Daoy (cell line): ENCODE measurements at regions not wholly inside any gene's neighbourhood (a gene's known extent, or its start where the extent isn't known, plus 50 kb on each side); places are given as distances from the start of the nearest gene placed in this dataset.
A peak's percentile ranks its signal among the peaks of the same experiment; 100 is the strongest.

ENCODE experiments used
- DNase-seq: peaks from one replicate; pipeline ENCODE4 v3.0.0-alpha.2; 2015; ENCODE audit warnings: low read depth

GRCh38 chr14:101065696-101066694 lies 162.5 kb upstream of the RTL1 start:
- DNase-seq, result no peak

- DNase-seq, result no peak
These were observed 163.4 kb upstream of the RTL1 start for GRCh38 chr14:101066826-101067510.

GRCh38 chr14:101068313-101069227 lies 165.0 kb upstream of the RTL1 start:
- DNase-seq, result no peak

- DNase-seq, result no peak
These were observed 165.7 kb upstream of the RTL1 start for GRCh38 chr14:101069228-101069549.

GRCh38 chr14:101069666-101070362 lies 166.3 kb upstream of the RTL1 start:
- no peak for DNase-seq

GRCh38 chr14:101070540-101071492 lies 167.3 kb upstream of the RTL1 start:
- no peak for DNase-seq

- no peak for DNase-seq
These were observed 168.0 kb upstream of the RTL1 start for GRCh38 chr14:101071493-101071906.

- no peak for DNase-seq
These were observed 168.5 kb upstream of the RTL1 start for GRCh38 chr14:101072070-101072469.

- peak; percentile 48 for DNase-seq
These were observed 169.0 kb upstream of the RTL1 start for GRCh38 chr14:101072531-101072930.

- DNase-seq, result peak; percentile 99
These were observed 169.5 kb upstream of the RTL1 start for GRCh38 chr14:101072945-101073597.

GRCh38 chr14:101073598-101073965 lies 170.1 kb upstream of the RTL1 start:
- DNase-seq, result no peak

- DNase-seq, result peak; percentile 29
These were observed 170.9 kb upstream of the RTL1 start for GRCh38 chr14:101074196-101075024.

- no peak for DNase-seq
These were observed 171.7 kb upstream of the RTL1 start for GRCh38 chr14:101075025-101075800.

- DNase-seq, result no peak
These were observed 172.4 kb upstream of the RTL1 start for GRCh38 chr14:101075801-101076413.

- no peak for DNase-seq
These were observed 173.1 kb upstream of the RTL1 start for GRCh38 chr14:101076451-101077198.

GRCh38 chr14:101077481-101078074 lies 174.1 kb upstream of the RTL1 start:
- DNase-seq, result no peak
